Glomerular endothelial cell (primary cell): ENCODE measurements at regions not wholly inside any gene's neighbourhood (a gene's known extent, or its start where the extent isn't known, plus 50 kb on each side); places are given as distances from the start of the nearest gene placed in this dataset.
"Not testable (repeated sequence)": the region's sequence is repeated elsewhere in the genome, so short reads cannot be mapped to it uniquely, and the experiment has no call there.

Source experiments
- DNase-seq: peaks from one replicate; pipeline ENCODE4 v3.0.0-alpha.2; 2011; ENCODE audit warnings: low read depth, low spot score; ENCODE audit errors: extremely low read depth

- no peak for DNase-seq
Measured at GRCh38 chrX:859329-859728, 228.7 kb downstream of the SHOX start.

GRCh38 chrX:858542-859078, 228.0 kb downstream of the SHOX start:
- DNase-seq, result no peak

- no peak for DNase-seq
Measured at GRCh38 chrX:857376-857775, 226.8 kb downstream of the SHOX start.

GRCh38 chrX:856566-857290, 226.1 kb downstream of the SHOX start:
- no peak for DNase-seq

GRCh38 chrX:853304-853703, 222.7 kb downstream of the SHOX start:
- DNase-seq, result no peak

- no peak for DNase-seq
Measured at GRCh38 chrX:850471-850916, 219.9 kb downstream of the SHOX start.

GRCh38 chrX:848386-848785, 217.8 kb downstream of the SHOX start:
- no peak for DNase-seq

GRCh38 chrX:843306-843705, 212.7 kb downstream of the SHOX start:
- no peak for DNase-seq

- DNase-seq, result no peak
Measured at GRCh38 chrX:840556-840955, 210.0 kb downstream of the SHOX start.

GRCh38 chrX:838666-839065, 208.1 kb downstream of the SHOX start:
- not testable (repeated sequence) for DNase-seq

GRCh38 chrX:835857-836256, 205.3 kb downstream of the SHOX start:
- not testable (repeated sequence) for DNase-seq

- no peak for DNase-seq
Measured at GRCh38 chrX:830532-830931, 199.9 kb downstream of the SHOX start.

GRCh38 chrX:829145-829544, 198.6 kb downstream of the SHOX start:
- DNase-seq, result no peak

GRCh38 chrX:828411-828959, 197.9 kb downstream of the SHOX start:
- no peak for DNase-seq

GRCh38 chrX:826448-826847, 195.9 kb downstream of the SHOX start:
- DNase-seq, result no peak

GRCh38 chrX:825991-826390, 195.4 kb downstream of the SHOX start:
- DNase-seq, result no peak

- DNase-seq, result not testable (repeated sequence)
Measured at GRCh38 chrX:823073-823472, 192.5 kb downstream of the SHOX start.

- DNase-seq, result no peak
Measured at GRCh38 chrX:821327-822107, 190.9 kb downstream of the SHOX start.

GRCh38 chrX:819684-820083, 189.1 kb downstream of the SHOX start:
- DNase-seq, result no peak

- no peak for DNase-seq
Measured at GRCh38 chrX:817759-818300, 187.2 kb downstream of the SHOX start.

GRCh38 chrX:817147-817546, 186.6 kb downstream of the SHOX start:
- DNase-seq, result not testable (repeated sequence)
